ENCODE measurements at regions not wholly inside any gene's neighbourhood (a gene's known extent, or its start where the extent isn't known, plus 50 kb on each side); places are given as distances from the start of the nearest gene placed in this dataset.

GRCh38 chr1:83596331-83596730, 402.6 kb downstream of the TTLL7 start:
- DNase-seq (ENCODE audit: low read depth in 4 of 4, low spot score in 3 of 4), result no peak

- DNase-seq (ENCODE audit: low read depth in 4 of 4, low spot score in 3 of 4), result no peak
Observed at GRCh38 chr1:83593073-83593472, 405.9 kb downstream of the TTLL7 start.

- DNase-seq (ENCODE audit: low read depth in 4 of 4, low spot score in 3 of 4), result no peak
Observed at GRCh38 chr1:83588140-83588539, 410.8 kb downstream of the TTLL7 start.

GRCh38 chr1:83583351-83584014, 415.4 kb downstream of the TTLL7 start:
- DNase-seq (ENCODE audit: low read depth in 4 of 4, low spot score in 3 of 4), result no peak

GRCh38 chr1:83581747-83582146, 417.2 kb downstream of the TTLL7 start:
- DNase-seq (ENCODE audit: low read depth in 4 of 4, low spot score in 3 of 4), result no peak

- DNase-seq (ENCODE audit: low read depth in 4 of 4, low spot score in 3 of 4), result no peak
Observed at GRCh38 chr1:83574791-83575190, 424.1 kb downstream of the TTLL7 start.

GRCh38 chr1:83573776-83574175, 425.2 kb downstream of the TTLL7 start:
- no peak for DNase-seq (ENCODE audit: low read depth in 4 of 4, low spot score in 3 of 4)

GRCh38 chr1:83571536-83571935, 427.4 kb downstream of the TTLL7 start:
- no peak for DNase-seq (ENCODE audit: low read depth in 4 of 4, low spot score in 3 of 4)

- DNase-seq (ENCODE audit: low read depth in 4 of 4, low spot score in 3 of 4), result no peak
Observed at GRCh38 chr1:83561346-83561745, 437.6 kb downstream of the TTLL7 start.

GRCh38 chr1:83559129-83559840, 439.6 kb downstream of the TTLL7 start:
- no peak for DNase-seq (ENCODE audit: low read depth in 4 of 4, low spot score in 3 of 4)

- no peak for DNase-seq (ENCODE audit: low read depth in 4 of 4, low spot score in 3 of 4)
Observed at GRCh38 chr1:83555871-83556270, 443.1 kb downstream of the TTLL7 start.

- no peak for DNase-seq (ENCODE audit: low read depth in 4 of 4, low spot score in 3 of 4)
Observed at GRCh38 chr1:83554174-83554573, 444.8 kb downstream of the TTLL7 start.

GRCh38 chr1:83552820-83553219, 446.1 kb downstream of the TTLL7 start:
- no peak for DNase-seq (ENCODE audit: low read depth in 4 of 4, low spot score in 3 of 4)

GRCh38 chr1:83548311-83548710, 450.6 kb downstream of the TTLL7 start:
- no peak for DNase-seq (ENCODE audit: low read depth in 4 of 4, low spot score in 3 of 4)

- DNase-seq (ENCODE audit: low read depth in 4 of 4, low spot score in 3 of 4), result no peak
Observed at GRCh38 chr1:83547901-83548300, 451.0 kb downstream of the TTLL7 start.

- DNase-seq (ENCODE audit: low read depth in 4 of 4, low spot score in 3 of 4), result no peak
Observed at GRCh38 chr1:83546874-83547273, 452.1 kb downstream of the TTLL7 start.

GRCh38 chr1:83545066-83545862, 453.7 kb downstream of the TTLL7 start:
- DNase-seq (ENCODE audit: low read depth in 4 of 4, low spot score in 3 of 4), result no peak

GRCh38 chr1:83543222-83543973, 455.5 kb downstream of the TTLL7 start:
- DNase-seq (ENCODE audit: low read depth in 4 of 4, low spot score in 3 of 4), result no peak

- DNase-seq (ENCODE audit: low read depth in 4 of 4, low spot score in 3 of 4), result no peak
Observed at GRCh38 chr1:83531521-83532309, 467.2 kb downstream of the TTLL7 start.

- DNase-seq (ENCODE audit: low read depth in 4 of 4, low spot score in 3 of 4), result no peak
Observed at GRCh38 chr1:83530506-83530905, 468.4 kb downstream of the TTLL7 start.
